Brain microvascular endothelial cell (primary cell): ENCODE measurements at regions not wholly inside any gene's neighbourhood (a gene's known extent, or its start where the extent isn't known, plus 50 kb on each side); places are given as distances from the start of the nearest gene placed in this dataset.

Experiments
- DNase-seq: peaks from one replicate; pipeline ENCODE4 v3.0.0-alpha.2; 2020
- H3K27ac ChIP-seq: fragments of 250-450 bp; sonication (Bioruptor Pico); 2 replicates; pipeline ENCODE4 v1.5.1; 2020; ENCODE audit warnings: mild to moderate bottlenecking, moderate library complexity
- H3K27me3 ChIP-seq: fragments of 250-450 bp; sonication (Bioruptor Pico); replicated peaks from 2 replicates; pipeline ENCODE4 v1.5.1; 2020; ENCODE audit warnings: mild to moderate bottlenecking
- H3K36me3 ChIP-seq: fragments of 250-450 bp; sonication (Bioruptor Pico); replicated peaks from 2 replicates; pipeline ENCODE4 v1.5.1; 2020; ENCODE audit warnings: mild to moderate bottlenecking
- H3K4me3 ChIP-seq: 2 replicates; pipeline ENCODE4 v1.5.1; 2011; ENCODE audit warnings: low read depth, mild to moderate bottlenecking, control low read depth, low read length, moderate library complexity
- CTCF ChIP-seq: IDR thresholded peaks from 2 replicates; pipeline ENCODE4 v1.5.1; 2011; ENCODE audit warnings: low read depth, mild to moderate bottlenecking, moderate library complexity, low read length, control low read depth, inconsistent platforms; ENCODE audit errors: missing control alignments
- in situ Hi-C: cut with HindIII; loops from 2 replicates; pipeline ENCODE4 v1.10.0; 2017; ENCODE audit warnings: low sequenced_read_pairs, low pct_ligation_motif_present

GRCh38 chr14:98999345-98999744 lies 272.7 kb downstream of the BCL11B start:
- H3K27me3 ChIP-seq: no peaks in the 10 kb centered on the region
- DNase-seq: no peak
- H3K4me3 ChIP-seq: no peak overlapping the region
- in situ Hi-C loops: no loop called here
- no peak overlapping the region for H3K27ac ChIP-seq
- TF ChIP-seq CTCF: no peak
- H3K36me3 ChIP-seq: no peaks in the 10 kb centered on the region

DNA sequence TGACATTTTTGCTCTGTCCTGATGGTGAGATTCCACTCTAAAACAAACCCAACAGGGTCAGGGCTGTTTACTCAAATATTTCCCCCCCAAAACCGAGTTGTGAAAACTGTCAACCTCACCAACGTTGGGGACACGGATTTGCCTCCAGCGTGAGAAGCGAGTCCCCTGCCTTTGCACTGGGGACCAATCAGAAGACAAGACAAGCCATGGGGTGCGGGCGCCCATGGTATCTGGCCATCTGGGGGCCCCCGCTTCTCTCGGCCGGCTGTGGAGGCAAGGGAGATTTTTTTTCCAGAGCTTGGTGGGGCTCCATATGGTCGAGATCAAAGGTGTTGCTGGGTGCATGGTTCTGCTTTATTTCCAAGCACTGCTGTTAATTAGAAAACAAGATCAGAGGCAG lies 272.1 kb downstream of the BCL11B start:
- H3K36me3 ChIP-seq: no peaks in the 10 kb centered on the region
- TF ChIP-seq CTCF: no peak
- no peaks in the 10 kb centered on the region for H3K27me3 ChIP-seq
- no peak overlapping the region for H3K27ac ChIP-seq
- in situ Hi-C loops: no loop called here
- DNase-seq: no peak
- no peak overlapping the region for H3K4me3 ChIP-seq

DNA sequence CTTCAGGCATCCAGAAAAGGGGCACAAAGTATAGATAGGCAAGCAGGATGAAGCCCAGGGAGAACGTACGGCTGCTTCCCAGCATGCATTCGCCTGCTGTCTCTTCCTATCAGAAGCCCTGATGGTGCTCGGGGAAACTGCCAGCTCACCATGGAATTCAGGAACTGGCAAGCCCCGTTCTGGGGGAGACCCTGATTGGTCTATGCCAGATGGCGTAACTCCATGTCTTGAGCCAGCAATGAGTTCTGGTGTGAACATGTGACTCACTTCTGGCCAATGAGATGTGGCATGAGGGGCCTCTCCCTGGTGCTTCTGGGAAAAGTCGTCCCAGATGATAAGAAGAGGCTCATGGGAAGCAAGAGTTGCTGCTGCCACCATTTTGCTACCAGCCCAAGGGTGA lies 270.8 kb downstream of the BCL11B start:
- Histone ChIP-seq H3K36me3 (no peaks in the 10 kb centered on the region), H3K4me3 (no peak overlapping the region), H3K27me3 (no peaks in the 10 kb centered on the region), H3K27ac (no peak overlapping the region)
- in situ Hi-C loops: no loop called here
- no peak for DNase-seq
- TF ChIP-seq CTCF: no peak

- in situ Hi-C loops: no loop called here
Observed at GRCh38 chr14:99003646-99004045, 268.4 kb downstream of the BCL11B start.

GRCh38 chr14:99004112-99004511 lies 267.9 kb downstream of the BCL11B start:
- in situ Hi-C loops: no loop called here
- Histone ChIP-seq H3K27ac (no peak overlapping the region), H3K4me3 (no peak overlapping the region), H3K27me3 (no peaks in the 10 kb centered on the region), H3K36me3 (no peaks in the 10 kb centered on the region)
- no peak for TF ChIP-seq CTCF
- DNase-seq: no peak

More at GRCh38 chr14:99003646-99004045, 268.4 kb downstream of the BCL11B start:
- Histone ChIP-seq H3K27me3 (no peaks in the 10 kb centered on the region), H3K27ac (no peak overlapping the region), H3K36me3 (no peaks in the 10 kb centered on the region), H3K4me3 (no peak overlapping the region)
- no peak for DNase-seq
- TF ChIP-seq CTCF: no peak

DNA sequence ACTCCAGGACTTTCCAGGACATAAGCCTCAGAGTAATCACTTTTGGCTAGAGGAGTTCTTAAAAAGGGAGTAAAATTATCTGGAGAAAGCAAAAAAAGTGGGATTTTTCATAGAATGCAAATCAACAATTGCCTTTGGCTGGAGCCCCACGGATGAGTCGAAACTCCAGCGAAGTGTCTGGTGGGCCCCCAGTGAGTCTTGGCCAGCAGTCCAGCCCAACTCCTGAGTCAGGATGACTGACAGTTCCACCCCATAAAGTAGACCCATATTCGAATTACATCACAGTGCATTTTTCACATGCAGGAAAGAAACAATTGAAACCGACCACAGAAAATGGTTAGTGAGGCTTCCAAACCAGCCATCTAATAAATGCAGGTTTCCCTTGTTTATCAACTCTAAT lies 265.7 kb downstream of the BCL11B start:
- Histone ChIP-seq H3K27ac (no peak overlapping the region), H3K27me3 (no peaks in the 10 kb centered on the region), H3K4me3 (no peak overlapping the region), H3K36me3 (no peaks in the 10 kb centered on the region)
- no peak for DNase-seq
- TF ChIP-seq CTCF: no peak
- in situ Hi-C loops: no loop called here
